PFSK-1 (cell line): ENCODE measurements at regions not wholly inside any gene's neighbourhood (a gene's known extent, or its start where the extent isn't known, plus 50 kb on each side); places are given as distances from the start of the nearest gene placed in this dataset.

Source experiments
- FOXP2 ChIP-seq: optimal IDR thresholded peaks from 2 replicates; pipeline ENCODE3; 2011; ENCODE audit warnings: borderline replicate concordance, control low read depth, inconsistent platforms; ENCODE audit not compliant: insufficient read depth; ENCODE audit errors: extremely low read length, extremely low read depth
- POLR2AphosphoS5 ChIP-seq: IDR thresholded peaks from 2 replicates; pipeline ENCODE4 v1.6.1; 2012; ENCODE audit warnings: low read depth, mild to moderate bottlenecking, control low read depth, low read length, moderate library complexity
- REST ChIP-seq, 2 experiments: IDR thresholded peaks; 2 replicates each; pipeline versions ENCODE4 v1.6.1 to v1.8.0; 2011 to 2012; ENCODE audit warnings: low read depth in 2 of 2, low read length in 2 of 2, control low read depth in 1 of 2, inconsistent platforms in 1 of 2, mild to moderate bottlenecking in 1 of 2, moderate library complexity in 1 of 2; ENCODE audit not compliant: insufficient read depth in 1 of 2
- SIN3A ChIP-seq: IDR thresholded peaks from 2 replicates; pipeline ENCODE4 v1.6.1; 2012; ENCODE audit warnings: mild to moderate bottlenecking, low read length, moderate library complexity, borderline replicate concordance; ENCODE audit not compliant: insufficient read depth
- TAF1 ChIP-seq: IDR thresholded peaks from 2 replicates; pipeline ENCODE4 v1.6.1; 2012; ENCODE audit warnings: low read length, control low read depth, borderline replicate concordance; ENCODE audit not compliant: insufficient read depth

DNA sequence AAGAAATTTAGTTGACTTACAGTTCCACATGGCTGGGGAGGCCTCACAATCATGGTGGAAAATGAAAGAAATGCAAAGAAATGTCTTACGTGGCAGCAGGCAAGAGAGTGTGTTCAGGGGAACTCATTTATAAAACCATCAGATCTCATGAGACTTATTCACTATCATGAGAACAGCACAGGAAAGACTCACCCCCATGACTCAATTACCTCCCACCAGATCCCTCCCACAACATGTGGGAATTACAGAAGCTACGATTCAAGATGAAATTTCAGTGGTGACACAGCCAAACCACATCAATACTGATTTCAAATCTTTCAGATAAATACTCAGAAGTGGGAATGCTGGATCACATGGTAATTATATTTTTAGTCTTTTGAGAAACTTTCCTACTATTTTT, 1357.9 kb downstream of the SLITRK5 start:
- TF ChIP-seq TAF1 (no peak), POLR2AphosphoS5 (no peak), SIN3A (no peak), REST (IDR thresholded peaks at IDR 0.05; ENCODE audit: insufficient read depth in 1 of 2, low read depth in 2 of 2, low read length in 2 of 2) (no peak), FOXP2 (no peak)
